HG03066 (cell line): ENCODE measurements at regions not wholly inside any gene's neighbourhood (a gene's known extent, or its start where the extent isn't known, plus 50 kb on each side); places are given as distances from the start of the nearest gene placed in this dataset.
"Not testable (repeated sequence)": the region's sequence is repeated elsewhere in the genome, so short reads cannot be mapped to it uniquely, and the experiment has no call there.

ENCODE experiments used
- ATAC-seq: cut with Tn5 transposase; IDR thresholded peaks from one replicate; pipeline ENCODE4 v1.9.1; 2021; ENCODE audit warnings: low read depth; ENCODE audit not compliant: unreplicated experiment

DNA sequence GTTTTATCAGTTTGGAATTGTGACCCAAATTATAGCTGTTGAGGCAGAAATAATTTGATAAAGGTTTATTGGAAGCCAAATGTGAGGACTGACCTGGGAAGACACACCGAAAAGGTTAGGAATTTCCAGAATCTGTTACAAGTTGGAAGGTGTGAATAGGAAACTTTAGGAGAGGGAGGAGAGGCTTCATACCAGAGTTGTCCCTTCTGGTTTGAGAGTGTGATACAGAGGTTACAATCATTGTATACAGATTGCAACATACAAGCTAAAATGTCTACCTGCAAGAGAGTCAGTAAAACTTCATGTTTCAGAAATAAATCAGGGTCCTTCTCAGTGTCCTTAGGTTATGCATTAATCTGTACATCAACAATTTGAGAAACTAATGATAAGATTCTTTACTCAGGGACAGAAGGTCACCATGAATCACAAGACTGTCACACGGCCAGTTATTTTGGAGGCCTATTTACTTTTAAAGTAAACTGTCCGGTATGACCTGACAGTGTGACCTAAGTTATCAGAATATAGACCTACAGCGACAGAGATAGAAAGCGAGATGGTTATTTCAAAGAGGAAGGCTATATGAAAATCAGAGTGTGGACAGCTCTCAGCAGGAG is 204.9 kb upstream of the CTNND2 start:
- ATAC-seq: no peak

DNA sequence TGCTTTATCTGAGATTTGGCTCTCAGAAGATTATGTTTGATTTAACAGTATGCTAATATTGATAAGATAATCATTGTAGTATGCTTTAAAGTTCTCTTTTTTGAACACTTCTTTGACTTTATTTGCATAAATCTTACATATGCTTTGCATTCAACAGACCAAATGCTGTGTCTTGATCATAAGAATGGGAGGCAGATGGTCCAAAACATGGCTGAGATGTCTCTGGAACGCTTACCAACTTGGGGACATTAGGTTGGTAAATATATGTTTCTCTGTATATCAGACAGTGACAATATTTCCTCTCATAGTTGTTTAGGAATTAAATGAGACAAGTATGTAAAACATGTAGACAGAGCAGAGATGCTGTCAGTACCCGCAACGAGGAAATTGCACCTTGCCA is 197.9 kb upstream of the CTNND2 start:
- no peak for ATAC-seq

DNA sequence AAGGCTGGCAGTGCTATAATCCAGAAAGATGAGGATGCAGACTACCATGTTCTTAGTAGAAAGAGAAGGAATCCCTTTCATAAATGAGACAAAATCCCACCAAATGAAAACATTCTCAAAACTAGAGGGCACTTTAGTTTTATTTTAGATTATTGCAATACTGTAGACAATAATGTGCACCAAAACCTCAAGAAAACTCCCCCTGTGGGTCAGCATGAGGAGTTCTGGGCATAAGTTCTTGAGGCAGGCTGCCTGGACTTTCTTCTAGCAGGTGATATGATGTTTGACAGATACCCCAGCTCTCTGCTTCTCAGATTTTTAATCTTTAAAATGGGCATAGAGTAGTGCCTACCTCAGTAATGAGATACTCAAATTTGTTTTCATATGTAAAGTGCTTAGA is 196.3 kb upstream of the CTNND2 start:
- no peak for ATAC-seq

DNA sequence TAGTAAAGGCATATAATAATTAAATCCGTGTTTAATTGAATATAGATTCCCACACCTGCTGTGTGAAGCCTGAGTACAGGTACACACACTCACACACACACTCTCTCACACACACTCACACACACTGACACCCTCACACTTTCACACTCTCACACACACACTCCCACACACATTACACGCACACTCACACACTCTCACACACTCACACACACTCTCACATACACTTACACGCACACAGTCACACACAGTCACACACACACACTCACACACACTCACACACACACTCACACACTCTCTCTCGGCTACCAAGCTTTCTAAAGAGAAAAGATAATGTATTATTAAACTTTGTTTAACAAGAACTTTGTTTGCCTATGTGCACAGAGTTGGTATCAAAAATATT is 195.1 kb upstream of the CTNND2 start:
- no peak for ATAC-seq

DNA sequence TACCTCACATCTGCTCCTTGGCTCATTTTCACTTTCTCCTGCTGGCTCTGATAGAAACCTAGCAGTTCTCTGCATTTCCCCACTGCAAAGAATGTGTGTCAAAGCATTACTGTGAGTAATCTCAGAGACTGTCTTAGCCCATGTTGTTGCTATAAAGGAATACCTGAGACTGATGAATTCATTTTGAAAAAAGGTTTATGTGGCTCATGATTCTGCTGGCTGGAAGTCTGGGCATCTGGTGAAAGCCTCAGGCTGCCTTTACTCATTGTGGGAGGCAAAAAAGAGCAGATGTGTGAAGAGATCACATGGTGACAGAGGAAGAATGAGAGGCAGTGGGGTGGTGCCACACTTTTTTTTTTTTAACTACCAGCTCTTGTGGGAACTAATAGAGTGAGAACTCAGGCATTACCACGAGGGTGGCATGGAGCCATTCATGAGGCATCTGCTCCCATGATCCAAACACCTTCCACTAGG is 191.6 kb upstream of the CTNND2 start:
- no peak for ATAC-seq

DNA sequence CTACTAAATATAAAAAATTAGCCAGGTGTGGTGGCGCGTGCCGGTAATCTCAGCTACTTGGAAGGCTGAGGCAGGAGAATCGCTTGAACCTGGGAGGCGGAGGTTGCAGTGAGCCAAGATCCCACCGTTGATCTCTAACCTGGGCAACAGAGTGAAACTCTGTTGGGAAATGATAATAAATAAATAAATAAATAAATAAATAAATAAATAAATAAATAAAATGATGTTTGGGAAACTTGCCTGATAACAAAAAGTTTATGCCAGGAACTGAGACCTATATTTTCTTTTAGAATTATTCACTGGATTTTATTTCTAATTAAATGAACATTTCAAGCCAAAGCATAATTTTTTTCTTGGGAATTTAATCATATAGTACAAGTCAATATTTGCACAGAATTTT is 189.3 kb upstream of the CTNND2 start:
- ATAC-seq: no peak

DNA sequence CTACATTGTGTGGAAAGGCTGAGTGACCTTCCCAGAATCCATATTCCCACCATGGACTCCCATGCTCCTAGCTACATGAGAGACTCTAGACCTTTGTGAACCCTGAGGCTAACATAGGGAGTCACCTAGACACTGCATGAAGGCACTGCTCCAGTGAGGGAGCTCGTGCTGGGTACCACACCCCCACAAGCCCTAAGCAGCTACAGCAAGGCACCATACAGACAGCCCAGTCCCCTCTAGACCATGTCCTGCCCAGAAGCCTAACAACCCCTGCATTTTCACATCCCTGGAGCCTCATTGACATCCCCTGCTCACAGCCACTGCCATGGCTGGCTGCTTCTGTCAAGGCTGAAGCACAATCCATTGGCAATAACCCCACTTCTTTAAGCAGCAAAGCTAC is 176.5 kb upstream of the CTNND2 start:
- no peak for ATAC-seq

DNA sequence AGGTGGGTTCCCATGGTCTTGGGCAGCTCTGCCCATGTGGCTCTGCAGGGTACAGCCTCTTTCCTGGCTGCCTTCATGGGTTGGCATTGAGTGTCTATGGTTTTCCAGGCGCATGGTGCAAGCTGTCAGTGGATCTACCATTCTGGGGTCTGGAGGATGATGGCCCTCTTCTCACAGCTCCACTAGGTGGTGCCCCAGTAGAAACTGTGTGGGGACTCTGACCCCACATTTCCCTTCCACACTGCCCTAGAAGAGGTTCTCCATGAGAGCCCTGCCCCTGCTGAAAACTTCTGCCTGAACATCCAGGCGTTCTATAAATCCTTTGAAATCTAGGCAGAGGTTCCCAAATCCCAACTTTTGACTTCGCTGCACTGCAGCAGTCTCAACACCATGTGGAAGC is 174.0 kb upstream of the CTNND2 start:
- not testable (repeated sequence) for ATAC-seq

DNA sequence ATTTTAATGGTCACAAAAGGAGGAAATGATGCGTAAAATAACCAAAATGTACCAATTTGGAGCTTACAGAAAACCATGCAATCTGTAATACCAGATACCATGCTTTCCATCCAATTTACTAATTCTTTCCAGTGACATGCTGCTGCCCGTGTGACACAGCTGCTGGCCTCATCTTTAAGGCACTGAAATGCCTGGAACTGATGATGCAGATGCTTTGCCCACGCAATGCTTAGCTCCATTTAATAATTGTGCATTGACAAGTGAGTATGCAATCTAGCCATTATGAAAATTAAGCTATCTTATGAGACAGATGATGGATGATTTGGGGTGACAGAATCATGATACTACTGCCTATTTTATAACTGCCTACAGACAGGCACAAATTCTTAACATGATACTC is 169.2 kb upstream of the CTNND2 start:
- ATAC-seq: no peak

DNA sequence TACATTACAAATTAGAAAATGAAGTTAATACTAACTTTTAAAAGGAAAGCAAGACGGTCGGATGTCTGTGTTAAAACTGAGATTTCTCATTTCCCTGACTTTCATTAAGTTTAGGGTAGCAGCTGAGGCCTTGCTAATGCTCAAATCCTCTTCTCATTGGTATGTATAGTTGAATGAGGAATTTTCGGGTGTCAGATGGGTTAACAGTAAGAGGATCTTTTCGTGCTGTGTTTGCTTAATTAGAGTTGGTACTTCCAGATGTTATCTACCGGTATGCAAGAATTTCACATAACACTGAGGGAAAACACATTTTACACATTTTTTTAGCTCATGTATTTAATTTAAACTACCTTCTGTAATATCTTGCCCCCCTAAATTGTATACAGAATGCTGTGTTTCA is 168.2 kb upstream of the CTNND2 start:
- ATAC-seq: no peak

DNA sequence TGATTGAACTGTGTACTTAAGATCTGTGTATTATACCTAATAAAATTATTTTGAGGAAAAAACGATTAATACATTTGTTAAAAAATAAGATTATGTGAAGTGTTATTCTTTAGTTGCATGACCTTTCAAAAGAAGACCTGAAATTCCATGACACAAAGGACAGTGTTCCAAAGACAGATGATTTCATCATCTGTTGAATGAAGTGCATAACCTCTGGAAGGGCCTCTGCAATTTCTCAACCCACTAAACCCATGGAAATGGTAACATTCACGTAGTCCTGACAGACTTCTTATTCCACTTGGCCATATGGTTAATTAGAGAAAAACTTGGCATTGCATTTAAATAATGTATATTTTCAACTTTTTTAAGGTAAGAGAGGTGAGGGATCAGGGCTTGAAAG is 167.2 kb upstream of the CTNND2 start:
- no peak for ATAC-seq

DNA sequence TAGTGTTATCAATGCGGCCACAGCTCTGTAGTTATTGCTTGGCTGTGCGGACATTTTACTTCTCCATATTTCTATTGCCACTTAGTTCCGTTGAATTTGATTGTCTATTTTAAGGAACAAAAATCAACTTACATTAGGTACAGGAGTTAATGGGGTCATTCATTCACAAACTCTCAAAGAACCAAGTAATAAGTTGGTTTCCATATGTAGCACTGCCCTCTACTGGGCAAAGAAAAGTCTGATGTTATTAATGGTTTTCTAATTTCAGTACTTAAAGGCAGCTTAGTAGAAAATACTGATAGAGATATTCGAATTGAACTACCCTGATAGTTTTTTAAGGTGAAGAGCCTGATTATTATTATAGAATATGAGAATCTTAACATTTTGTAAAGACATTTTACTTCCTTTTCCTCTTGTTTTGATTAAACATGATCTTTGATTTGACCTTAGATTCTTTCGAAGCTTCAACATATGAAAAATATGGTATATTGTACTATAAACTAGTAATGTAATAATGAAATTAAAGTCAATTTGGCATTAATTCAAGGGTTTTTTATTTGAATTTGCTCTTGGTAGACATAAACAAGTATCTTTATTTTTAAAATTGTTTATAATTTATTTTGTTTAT is 119.5 kb upstream of the CTNND2 start:
- no peak for ATAC-seq

DNA sequence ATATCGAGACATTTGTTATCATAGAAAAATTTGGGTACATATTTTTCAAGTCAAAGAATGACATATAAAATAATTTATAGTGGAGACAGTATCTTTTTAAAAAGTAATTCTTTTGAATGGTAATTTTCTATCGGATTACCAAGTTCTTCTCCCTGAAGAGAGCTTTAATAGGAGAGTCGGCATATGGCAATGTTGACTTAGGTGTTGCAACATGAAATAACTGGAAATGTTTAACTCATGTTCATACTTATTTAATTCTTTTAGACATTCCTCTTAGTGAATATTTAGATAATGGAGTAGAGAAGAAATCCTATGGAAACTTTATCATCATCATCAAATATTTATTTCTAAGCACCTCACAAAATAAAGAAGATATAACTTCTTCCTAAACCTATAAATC is 118.2 kb upstream of the CTNND2 start:
- no peak for ATAC-seq

DNA sequence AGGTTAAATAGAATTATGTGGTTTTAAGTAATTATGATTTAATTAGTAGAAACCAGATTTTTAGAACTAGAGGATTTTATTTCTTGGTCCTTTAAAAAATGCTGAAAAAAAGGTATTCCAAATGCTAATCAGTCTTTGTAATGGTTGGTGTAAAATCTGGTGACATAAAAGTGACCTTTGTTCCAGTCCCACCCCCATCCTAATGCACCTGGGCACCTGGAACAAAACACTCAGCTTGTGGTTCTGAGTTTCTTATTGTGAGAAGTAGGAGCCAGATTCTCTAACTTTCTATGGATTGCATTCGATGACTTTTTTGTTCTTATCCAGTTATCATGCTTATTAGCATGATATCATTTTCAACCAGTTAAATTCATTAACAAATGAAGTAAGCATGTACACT is 115.1 kb upstream of the CTNND2 start:
- no peak for ATAC-seq

DNA sequence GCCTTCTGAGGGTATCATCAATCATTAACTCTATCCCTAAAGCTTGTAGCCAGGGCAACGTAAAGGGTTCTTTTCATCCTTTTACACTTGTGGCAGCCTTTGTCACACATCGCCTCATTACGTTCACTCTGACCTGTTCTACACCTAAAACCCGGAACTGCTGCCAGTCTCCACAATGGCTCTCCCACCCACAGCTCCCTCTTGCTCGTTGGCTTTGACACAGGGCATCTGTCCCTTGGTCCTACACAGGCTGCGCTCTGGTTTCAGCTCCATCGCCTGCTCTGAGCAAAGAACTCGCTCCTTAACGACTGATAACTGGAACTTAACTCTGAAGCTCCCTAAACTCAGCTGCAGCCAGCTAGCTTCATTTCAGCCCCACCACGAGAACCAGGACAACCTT is 112.8 kb upstream of the CTNND2 start:
- no peak for ATAC-seq

DNA sequence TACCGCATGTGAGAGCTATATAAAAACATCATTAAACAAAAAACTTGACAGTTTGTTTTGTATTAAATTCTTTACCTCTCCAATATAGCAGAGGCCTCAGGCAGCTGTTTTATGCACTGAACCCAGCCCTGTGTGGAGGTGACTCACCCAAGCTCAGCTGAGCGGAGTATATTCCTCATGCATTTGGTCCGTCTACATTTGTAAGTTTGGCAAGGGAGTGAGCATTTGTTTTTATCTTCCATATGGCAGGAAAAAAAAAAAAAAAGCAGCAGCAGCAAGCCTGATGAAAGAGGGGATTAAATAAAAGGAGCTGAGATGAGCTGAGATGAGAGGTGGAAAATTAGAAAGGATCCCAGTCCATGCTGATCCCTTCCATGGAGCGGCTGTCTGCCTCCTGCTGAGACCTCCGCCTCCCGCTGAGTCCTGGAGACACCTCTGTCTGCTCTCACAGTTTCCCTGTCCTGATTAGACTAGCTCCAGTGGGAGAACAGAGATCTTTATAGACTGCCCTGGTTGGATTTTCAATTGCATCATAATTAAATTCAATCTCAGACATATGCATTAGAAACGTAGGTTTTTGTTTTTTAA is 112.0 kb upstream of the CTNND2 start:
- no peak for ATAC-seq

DNA sequence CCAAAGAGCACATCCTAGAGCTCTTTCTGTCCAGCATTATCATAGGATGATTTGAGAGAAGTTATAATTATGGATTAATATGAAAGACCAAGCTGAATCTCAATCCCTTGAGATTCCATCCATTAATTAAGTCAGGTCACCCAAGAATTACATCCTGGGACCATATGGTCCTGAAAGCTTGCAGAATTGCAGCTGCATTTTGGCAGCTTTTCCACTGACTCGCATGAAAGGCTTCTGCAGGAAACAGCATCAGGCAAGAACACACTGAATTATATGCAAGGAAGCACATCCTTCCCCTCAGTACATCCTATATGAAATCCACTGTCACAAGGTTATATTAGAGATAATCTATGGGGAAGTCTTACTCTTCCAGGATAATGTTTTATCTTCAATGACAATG is 109.1 kb upstream of the CTNND2 start:
- no peak for ATAC-seq

DNA sequence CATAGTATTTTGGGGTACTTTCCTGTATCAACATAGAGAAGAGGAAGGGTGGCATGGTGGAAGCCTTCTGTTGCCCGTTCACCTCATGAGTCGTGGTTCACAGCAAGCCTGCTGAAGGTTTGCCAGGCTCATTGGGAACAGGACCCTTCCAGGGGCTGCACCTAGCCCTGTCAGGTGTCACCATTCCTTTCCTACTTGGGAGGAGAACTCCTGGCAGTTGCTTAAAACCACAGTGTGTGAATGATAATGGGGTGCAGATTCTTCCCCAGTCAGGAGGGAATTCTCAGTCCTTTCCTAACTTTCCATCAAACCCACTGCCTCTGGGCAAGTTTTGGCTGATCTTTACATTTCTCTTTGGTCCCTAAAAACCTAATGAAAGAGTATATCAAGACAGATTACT is 99.4 kb upstream of the CTNND2 start:
- no peak for ATAC-seq

DNA sequence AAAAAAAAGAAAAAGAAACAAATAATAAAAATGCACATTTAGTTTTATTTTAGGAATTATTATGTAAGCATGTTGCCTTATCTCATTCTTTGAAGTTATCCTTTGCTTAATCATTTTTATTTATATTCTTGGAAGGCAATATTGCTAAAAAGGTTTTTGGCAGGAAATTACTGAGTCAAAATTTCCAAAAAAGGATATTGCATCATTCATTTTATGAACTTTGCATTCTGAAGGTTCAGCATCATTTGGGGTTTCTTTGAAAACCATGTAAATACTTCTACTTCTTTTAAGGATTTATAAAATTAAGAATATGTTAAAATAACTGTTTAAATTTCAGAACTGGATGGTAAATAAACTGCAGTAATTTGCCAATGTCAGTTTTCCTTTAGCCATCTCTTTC is 94.2 kb upstream of the CTNND2 start:
- ATAC-seq: no peak

DNA sequence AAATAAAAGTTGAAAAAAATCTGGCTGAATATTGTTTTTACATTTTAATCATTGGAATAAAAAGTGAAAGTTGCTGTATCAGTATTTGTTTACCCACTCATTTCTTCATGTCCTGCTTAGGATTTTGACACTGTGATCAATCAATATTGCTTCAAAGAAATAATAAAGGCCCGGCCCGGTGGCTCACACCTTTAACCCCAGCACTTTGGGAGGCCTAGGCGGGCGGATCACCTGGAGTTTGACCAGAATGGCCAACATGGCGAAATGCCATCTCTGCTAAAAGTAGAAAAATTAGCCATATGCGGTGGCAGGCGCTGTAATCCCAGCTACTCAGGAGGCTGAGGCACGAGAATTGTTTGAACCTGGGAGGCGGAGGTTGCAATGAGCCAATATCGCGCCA is 93.7 kb upstream of the CTNND2 start:
- ATAC-seq: no peak

DNA sequence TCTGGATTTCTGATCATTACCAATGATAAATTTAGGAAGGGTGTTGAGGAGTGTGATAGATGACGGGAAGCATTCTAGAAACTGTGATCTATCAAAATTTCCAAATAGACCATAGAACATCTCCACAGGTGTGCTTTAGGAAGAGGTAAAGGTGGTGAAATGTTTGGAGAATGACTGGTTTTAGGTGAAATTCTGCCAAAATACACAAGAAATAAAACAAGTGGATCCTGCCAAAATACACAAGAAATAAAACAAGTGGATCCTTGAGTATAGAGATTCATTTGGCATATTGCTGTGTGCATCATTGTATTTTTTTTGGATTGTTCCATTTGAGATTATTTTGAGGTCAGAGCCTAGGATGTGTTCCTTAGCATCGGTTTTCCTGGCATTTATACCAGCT is 88.3 kb upstream of the CTNND2 start:
- no peak for ATAC-seq

DNA sequence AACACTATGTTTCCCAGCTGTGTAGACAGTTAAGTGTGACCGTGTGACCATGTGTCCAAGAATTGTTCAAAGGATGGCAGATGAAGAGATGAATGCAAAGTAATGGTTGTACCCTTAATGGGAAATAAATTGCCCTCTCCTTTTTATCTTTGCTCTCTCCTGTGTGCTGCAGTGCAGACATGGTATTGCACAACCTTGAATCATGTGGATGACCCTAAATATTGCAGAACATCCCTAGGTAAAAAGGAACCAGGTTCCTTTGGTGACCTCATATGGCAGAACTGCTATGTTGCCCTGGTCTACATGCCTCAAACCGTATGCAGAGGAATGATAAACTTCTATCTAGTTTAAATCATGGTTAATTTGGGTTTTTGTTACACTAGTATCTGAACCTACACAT is 81.7 kb upstream of the CTNND2 start:
- ATAC-seq: no peak
